Gastroesophageal sphincter (tissue), 3 donors: ENCODE measurements at regions not wholly inside any gene's neighbourhood (a gene's known extent, or its start where the extent isn't known, plus 50 kb on each side); places are given as distances from the start of the nearest gene placed in this dataset.

Experiments
- EP300 ChIP-seq: sonication (generic); formaldehyde crosslinking; IDR thresholded peaks from one replicate; pipeline ENCODE4 v1.6.1; 2017; ENCODE audit warnings: antibody characterized with exemption, mild to moderate bottlenecking
- POLR2A ChIP-seq, 2 donors: fragments of 450-650 bp; IDR thresholded peaks; one replicate each; pipeline ENCODE4 v1.6.1; 2017; ENCODE audit warnings: antibody characterized with exemption in 2 of 2, mild to moderate bottlenecking in 2 of 2, moderate library complexity in 1 of 2
- POLR2AphosphoS5 ChIP-seq: sonication (generic); formaldehyde crosslinking; IDR thresholded peaks from one replicate; pipeline ENCODE4 v1.6.1; 2017; ENCODE audit warnings: antibody characterized with exemption
- TF ChIP-seq, protein P1 (sequence below), 4 experiments: fragments of 200-600 bp in 2 of 4; fragments of 450-650 bp in 2 of 4; sonication (generic) in 1 of 4; IDR thresholded peaks; one replicate each; pipeline ENCODE4 v1.5.1; 2017 to 2019; ENCODE audit warnings: antibody characterized with exemption in 4 of 4, mild to moderate bottlenecking in 2 of 4, moderate library complexity in 2 of 4

DNA sequence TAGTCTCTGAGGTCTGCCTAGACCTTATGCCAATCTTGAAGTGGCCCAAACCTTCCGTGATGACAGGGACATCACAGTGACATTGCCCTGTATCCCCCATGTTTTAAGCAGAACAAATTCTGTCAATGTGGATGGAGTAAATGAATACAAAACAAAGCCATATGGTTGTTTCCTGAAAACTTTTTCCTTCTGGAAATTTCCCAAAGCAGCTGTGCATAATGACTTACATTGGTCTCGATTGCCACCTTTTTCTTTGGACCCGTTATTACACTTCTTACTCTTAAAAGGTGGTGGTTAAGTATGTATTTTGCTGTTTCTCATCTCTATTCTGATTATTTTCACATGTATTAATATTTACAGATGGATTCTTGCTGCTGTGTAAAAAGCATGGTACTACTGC lies 411.2 kb upstream of the KLF6 start:
- TF ChIP-seq, protein P1, sequence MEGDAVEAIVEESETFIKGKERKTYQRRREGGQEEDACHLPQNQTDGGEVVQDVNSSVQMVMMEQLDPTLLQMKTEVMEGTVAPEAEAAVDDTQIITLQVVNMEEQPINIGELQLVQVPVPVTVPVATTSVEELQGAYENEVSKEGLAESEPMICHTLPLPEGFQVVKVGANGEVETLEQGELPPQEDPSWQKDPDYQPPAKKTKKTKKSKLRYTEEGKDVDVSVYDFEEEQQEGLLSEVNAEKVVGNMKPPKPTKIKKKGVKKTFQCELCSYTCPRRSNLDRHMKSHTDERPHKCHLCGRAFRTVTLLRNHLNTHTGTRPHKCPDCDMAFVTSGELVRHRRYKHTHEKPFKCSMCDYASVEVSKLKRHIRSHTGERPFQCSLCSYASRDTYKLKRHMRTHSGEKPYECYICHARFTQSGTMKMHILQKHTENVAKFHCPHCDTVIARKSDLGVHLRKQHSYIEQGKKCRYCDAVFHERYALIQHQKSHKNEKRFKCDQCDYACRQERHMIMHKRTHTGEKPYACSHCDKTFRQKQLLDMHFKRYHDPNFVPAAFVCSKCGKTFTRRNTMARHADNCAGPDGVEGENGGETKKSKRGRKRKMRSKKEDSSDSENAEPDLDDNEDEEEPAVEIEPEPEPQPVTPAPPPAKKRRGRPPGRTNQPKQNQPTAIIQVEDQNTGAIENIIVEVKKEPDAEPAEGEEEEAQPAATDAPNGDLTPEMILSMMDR (IDR thresholded peaks at IDR 0.05), result no peak
- no peak for TF ChIP-seq POLR2AphosphoS5
- no peak for TF ChIP-seq POLR2A (IDR thresholded peaks at IDR 0.05)
- TF ChIP-seq EP300, result no peak
